Spleen (tissue), 7 donors: ENCODE measurements at regions not wholly inside any gene's neighbourhood (a gene's known extent, or its start where the extent isn't known, plus 50 kb on each side); places are given as distances from the start of the nearest gene placed in this dataset.

Experiments used
- CTCF ChIP-seq, 11 experiments: fragments of 200-600 bp in 7 of 11; fragments of 450-650 bp in 4 of 11; sonication (generic) in 4 of 11; IDR thresholded peaks in 8 of 11; conservative IDR thresholded peaks in 3 of 11; 1 replicate in 7 of 11; 2 replicates in 4 of 11; pipeline versions ENCODE4 v1.4.0 to v1.8.0; 2016 to 2021; ENCODE audit warnings: antibody characterized with exemption in 11 of 11, inconsistent platforms in 4 of 11, mild to moderate bottlenecking in 1 of 11
- POLR2A ChIP-seq, 3 donors: fragments of 450-650 bp; IDR thresholded peaks; one replicate each; pipeline ENCODE4 v1.5.1; 2017; ENCODE audit warnings: antibody characterized with exemption in 3 of 3, mild to moderate bottlenecking in 1 of 3
- donor health status: DM: no; HTN: no; CAD: no; lungs with moderate emphysema.
- donor health status: DM: no; HTN: no; CAD: no.
- donor health status: DM: no; HTN: no; CAD: no.

- TF ChIP-seq CTCF (IDR thresholded peaks at IDR 0.05 in 8 of 11, conservative IDR thresholded peaks at IDR 0.05 in 3 of 11) (no peak), POLR2A (IDR thresholded peaks at IDR 0.05) (no peak)
These were observed 100.9 kb upstream of the MARK1 start for GRCh38 chr1:220426989-220427388.
